ENCODE measurements at regions not wholly inside any gene's neighbourhood (a gene's known extent, or its start where the extent isn't known, plus 50 kb on each side); places are given as distances from the start of the nearest gene placed in this dataset.

GRCh38 chr9:105828171-105828570 lies 133.8 kb downstream of the TMEM38B start:
- H3K27me3 Mint-ChIP-seq, result peaks cover 4% of the 10 kb centered on the region
- H3K4me3 Mint-ChIP-seq, result no peak overlapping the region
- no peak overlapping the region for H3K27ac Mint-ChIP-seq
- DNase-seq, result no peak
- peaks cover 2 to 11% (median 7%) of the 10 kb centered on the region in 7 donors for H3K9me3 Mint-ChIP-seq
- Histone ChIP-seq H3K9me3 (ENCODE audit: control insufficient read depth in 2 of 2, low read length in 2 of 2) (no peaks in the 10 kb centered on the region), H3K27ac (ENCODE audit: insufficient read depth, low read length, poor library complexity, severe bottlenecking) (no peak overlapping the region), H3K4me3 (ENCODE audit: low read depth, low read length) (no peak overlapping the region), H3K36me3 (ENCODE audit: control insufficient read depth, insufficient read depth, low read length) (no peaks in the 10 kb centered on the region), H3K4me1 (ENCODE audit: control insufficient read depth, insufficient read depth, low read length, poor library complexity, severe bottlenecking) (no peaks in the 10 kb centered on the region), H3K27me3 (ENCODE audit: control insufficient read depth, insufficient read depth, low read length) (no peaks in the 10 kb centered on the region)
- no peaks in the 10 kb centered on the region for H3K4me1 Mint-ChIP-seq
- no peaks in the 10 kb centered on the region for H3K36me3 Mint-ChIP-seq
- no peak for ATAC-seq (ENCODE audit: low read depth in 2 of 2)

- ATAC-seq (ENCODE audit: low read depth in 2 of 2), result no peak
- H3K27me3 ChIP-seq (ENCODE audit: control insufficient read depth, insufficient read depth, low read length), result no peaks in the 10 kb centered on the region
- Mint-ChIP-seq H3K27me3 (peaks cover 4% of the 10 kb centered on the region), H3K9me3 (peaks cover 0 to 7% (median 5%) of the 10 kb centered on the region in 7 donors), H3K4me1 (no peaks in the 10 kb centered on the region), H3K27ac (no peak overlapping the region), H3K36me3 (no peaks in the 10 kb centered on the region), H3K4me3 (no peak overlapping the region)
- no peak overlapping the region for H3K27ac ChIP-seq (ENCODE audit: insufficient read depth, low read length, poor library complexity, severe bottlenecking)
- no peaks in the 10 kb centered on the region for H3K36me3 ChIP-seq (ENCODE audit: control insufficient read depth, insufficient read depth, low read length)
- no peak overlapping the region for H3K4me3 ChIP-seq (ENCODE audit: low read depth, low read length)
- DNase-seq, result no peak
- no peaks in the 10 kb centered on the region for H3K4me1 ChIP-seq (ENCODE audit: control insufficient read depth, insufficient read depth, low read length, poor library complexity, severe bottlenecking)
- H3K9me3 ChIP-seq (ENCODE audit: control insufficient read depth in 2 of 2, low read length in 2 of 2), result no peaks in the 10 kb centered on the region
These were observed 134.4 kb downstream of the TMEM38B start for GRCh38 chr9:105828596-105829213.

- Histone ChIP-seq H3K4me3 (ENCODE audit: low read depth, low read length) (no peak overlapping the region), H3K36me3 (ENCODE audit: control insufficient read depth, insufficient read depth, low read length) (no peaks in the 10 kb centered on the region), H3K27ac (ENCODE audit: insufficient read depth, low read length, poor library complexity, severe bottlenecking) (no peak overlapping the region), H3K9me3 (ENCODE audit: control insufficient read depth in 2 of 2, low read length in 2 of 2) (no peaks in the 10 kb centered on the region), H3K4me1 (ENCODE audit: control insufficient read depth, insufficient read depth, low read length, poor library complexity, severe bottlenecking) (no peaks in the 10 kb centered on the region), H3K27me3 (ENCODE audit: control insufficient read depth, insufficient read depth, low read length) (no peaks in the 10 kb centered on the region)
- no peak overlapping the region for H3K4me3 Mint-ChIP-seq
- H3K27ac Mint-ChIP-seq, result no peak overlapping the region
- H3K36me3 Mint-ChIP-seq, result no peaks in the 10 kb centered on the region
- H3K9me3 Mint-ChIP-seq, result peaks cover 0 to 5% (median 2%) of the 10 kb centered on the region in 7 donors
- peaks cover 4% of the 10 kb centered on the region for H3K27me3 Mint-ChIP-seq
- DNase-seq (no peak), ATAC-seq (ENCODE audit: low read depth in 2 of 2) (no peak)
- no peaks in the 10 kb centered on the region for H3K4me1 Mint-ChIP-seq
These were observed 136.1 kb downstream of the TMEM38B start for GRCh38 chr9:105830461-105830860.

- no peak overlapping the region for H3K27ac Mint-ChIP-seq
- no peaks in the 10 kb centered on the region for H3K36me3 Mint-ChIP-seq
These were observed 137.9 kb downstream of the TMEM38B start for GRCh38 chr9:105832096-105832710.

GRCh38 chr9:105833271-105833975 lies 139.1 kb downstream of the TMEM38B start:
- no peaks in the 10 kb centered on the region for H3K4me1 Mint-ChIP-seq
- H3K27me3 Mint-ChIP-seq, result peaks cover 5% of the 10 kb centered on the region
- no peak overlapping the region for H3K4me3 Mint-ChIP-seq
- no peak for DNase-seq
- Histone ChIP-seq H3K27ac (ENCODE audit: insufficient read depth, low read length, poor library complexity, severe bottlenecking) (no peak overlapping the region), H3K9me3 (ENCODE audit: control insufficient read depth in 2 of 2, low read length in 2 of 2) (no peaks in the 10 kb centered on the region), H3K4me1 (ENCODE audit: control insufficient read depth, insufficient read depth, low read length, poor library complexity, severe bottlenecking) (no peaks in the 10 kb centered on the region), H3K4me3 (ENCODE audit: low read depth, low read length) (no peak overlapping the region), H3K36me3 (ENCODE audit: control insufficient read depth, insufficient read depth, low read length) (no peaks in the 10 kb centered on the region), H3K27me3 (ENCODE audit: control insufficient read depth, insufficient read depth, low read length) (no peaks in the 10 kb centered on the region)
- H3K9me3 Mint-ChIP-seq, result no peaks in the 10 kb centered on the region
- no peaks in the 10 kb centered on the region for H3K36me3 Mint-ChIP-seq
- ATAC-seq (ENCODE audit: low read depth in 2 of 2), result no peak
- no peak overlapping the region for H3K27ac Mint-ChIP-seq

More at GRCh38 chr9:105832096-105832710, 137.9 kb downstream of the TMEM38B start:
- Mint-ChIP-seq H3K4me3 (no peak overlapping the region), H3K27me3 (peaks cover 4% of the 10 kb centered on the region), H3K4me1 (no peaks in the 10 kb centered on the region), H3K9me3 (peaks cover 0 to 3% (median 0%) of the 10 kb centered on the region in 7 donors)
- DNase-seq (no peak), ATAC-seq (ENCODE audit: low read depth in 2 of 2) (no peak)
- Histone ChIP-seq H3K4me1 (ENCODE audit: control insufficient read depth, insufficient read depth, low read length, poor library complexity, severe bottlenecking) (no peaks in the 10 kb centered on the region), H3K9me3 (ENCODE audit: control insufficient read depth in 2 of 2, low read length in 2 of 2) (no peaks in the 10 kb centered on the region), H3K27me3 (ENCODE audit: control insufficient read depth, insufficient read depth, low read length) (no peaks in the 10 kb centered on the region), H3K36me3 (ENCODE audit: control insufficient read depth, insufficient read depth, low read length) (no peaks in the 10 kb centered on the region), H3K4me3 (ENCODE audit: low read depth, low read length) (no peak overlapping the region), H3K27ac (ENCODE audit: insufficient read depth, low read length, poor library complexity, severe bottlenecking) (no peak overlapping the region)

GRCh38 chr9:105834404-105834803 lies 140.1 kb downstream of the TMEM38B start:
- Histone ChIP-seq H3K4me3 (ENCODE audit: low read depth, low read length) (no peak overlapping the region), H3K36me3 (ENCODE audit: control insufficient read depth, insufficient read depth, low read length) (no peaks in the 10 kb centered on the region), H3K27me3 (ENCODE audit: control insufficient read depth, insufficient read depth, low read length) (no peaks in the 10 kb centered on the region), H3K9me3 (ENCODE audit: control insufficient read depth in 2 of 2, low read length in 2 of 2) (no peaks in the 10 kb centered on the region), H3K27ac (ENCODE audit: insufficient read depth, low read length, poor library complexity, severe bottlenecking) (no peak overlapping the region), H3K4me1 (ENCODE audit: control insufficient read depth, insufficient read depth, low read length, poor library complexity, severe bottlenecking) (no peaks in the 10 kb centered on the region)
- Mint-ChIP-seq H3K27me3 (peaks cover 5% of the 10 kb centered on the region), H3K36me3 (no peaks in the 10 kb centered on the region), H3K9me3 (no peaks in the 10 kb centered on the region), H3K4me1 (peaks cover 0 to 2% (median 0%) of the 10 kb centered on the region in 4 donors), H3K27ac (no peak overlapping the region), H3K4me3 (no peak overlapping the region)
- no peak for ATAC-seq (ENCODE audit: low read depth in 2 of 2)
- no peak for DNase-seq

GRCh38 chr9:105835721-105836120 lies 141.4 kb downstream of the TMEM38B start:
- H3K27ac ChIP-seq (ENCODE audit: insufficient read depth, low read length, poor library complexity, severe bottlenecking), result no peak overlapping the region
- Mint-ChIP-seq H3K9me3 (no peaks in the 10 kb centered on the region), H3K4me3 (no peak overlapping the region), H3K27me3 (peaks cover 5% of the 10 kb centered on the region), H3K27ac (no peak overlapping the region), H3K36me3 (no peaks in the 10 kb centered on the region), H3K4me1 (peaks cover 0 to 2% (median 0%) of the 10 kb centered on the region in 4 donors)
- no peaks in the 10 kb centered on the region for H3K36me3 ChIP-seq (ENCODE audit: control insufficient read depth, insufficient read depth, low read length)
- no peak overlapping the region for H3K4me3 ChIP-seq (ENCODE audit: low read depth, low read length)
- H3K4me1 ChIP-seq (ENCODE audit: control insufficient read depth, insufficient read depth, low read length, poor library complexity, severe bottlenecking), result no peaks in the 10 kb centered on the region
- H3K27me3 ChIP-seq (ENCODE audit: control insufficient read depth, insufficient read depth, low read length), result no peaks in the 10 kb centered on the region
- ATAC-seq (ENCODE audit: low read depth in 2 of 2), result no peak
- H3K9me3 ChIP-seq (ENCODE audit: control insufficient read depth in 2 of 2, low read length in 2 of 2), result no peaks in the 10 kb centered on the region
- DNase-seq, result no peak
